ENCODE measurements at regions not wholly inside any gene's neighbourhood (a gene's known extent, or its start where the extent isn't known, plus 50 kb on each side); places are given as distances from the start of the nearest gene placed in this dataset.

GRCh38 chr10:23610626-23611307, 171.9 kb downstream of the OTUD1 start:
- H3K36me3 ChIP-seq = no peaks in the 10 kb centered on the region
- H3K4me1 ChIP-seq = peaks cover 0 to 4% (median 0%) of the 10 kb centered on the region in 4 donors
- no peak overlapping the region for H3K27ac ChIP-seq
- H3K9me3 ChIP-seq = no peaks in the 10 kb centered on the region
- 32 to 39% methylated on average over 4 of the region's 4 CpGs for WGBS, 2 donors
- H3K27me3 ChIP-seq = no peaks in the 10 kb centered on the region
- H3K4me3 ChIP-seq = no peak overlapping the region
- no peak for TF ChIP-seq POLR2A (IDR thresholded peaks at IDR 0.05)
- no peak for TF ChIP-seq EP300 (IDR thresholded peaks at IDR 0.05)
- no peak for TF ChIP-seq CTCF (IDR thresholded peaks at IDR 0.05)
- no peak for DNase-seq (ENCODE audit: low spot score in 2 of 2)

- no peaks in the 10 kb centered on the region for H3K9me3 ChIP-seq
- H3K27ac ChIP-seq = no peak overlapping the region
- H3K27me3 ChIP-seq = no peaks in the 10 kb centered on the region
- 60 to 64% methylated on average over 6 of the region's 6 CpGs for WGBS, 2 donors
- no peak overlapping the region for H3K4me3 ChIP-seq
- no peak for DNase-seq (ENCODE audit: low spot score in 2 of 2)
- TF ChIP-seq POLR2A (IDR thresholded peaks at IDR 0.05) (no peak), EP300 (IDR thresholded peaks at IDR 0.05) (no peak), CTCF (IDR thresholded peaks at IDR 0.05) (no peak)
- H3K36me3 ChIP-seq = no peaks in the 10 kb centered on the region
- peaks cover 0 to 4% (median 0%) of the 10 kb centered on the region in 4 donors for H3K4me1 ChIP-seq
Observed at GRCh38 chr10:23611308-23612029, 172.6 kb downstream of the OTUD1 start.

GRCh38 chr10:23613900-23614299, 175.0 kb downstream of the OTUD1 start:
- H3K27me3 ChIP-seq = no peaks in the 10 kb centered on the region
- TF ChIP-seq CTCF (IDR thresholded peaks at IDR 0.05) = no peak
- TF ChIP-seq EP300 (IDR thresholded peaks at IDR 0.05) = no peak
- TF ChIP-seq POLR2A (IDR thresholded peaks at IDR 0.05) = no peak
- no peak overlapping the region for H3K27ac ChIP-seq
- H3K4me3 ChIP-seq = no peak overlapping the region
- H3K9me3 ChIP-seq = no peaks in the 10 kb centered on the region
- peaks cover 0 to 4% (median 0%) of the 10 kb centered on the region in 4 donors for H3K4me1 ChIP-seq
- no peaks in the 10 kb centered on the region for H3K36me3 ChIP-seq
- 85 to 93% methylated on average over 2 of the region's 2 CpGs for WGBS, 2 donors
- DNase-seq (ENCODE audit: low spot score in 2 of 2) = no peak

- no peak for DNase-seq (ENCODE audit: low spot score in 2 of 2)
- no peaks in the 10 kb centered on the region for H3K36me3 ChIP-seq
- 70 to 78% methylated on average over 1 of the region's 1 CpG for WGBS, 2 donors
- no peak overlapping the region for H3K27ac ChIP-seq
- TF ChIP-seq CTCF (IDR thresholded peaks at IDR 0.05) = no peak
- TF ChIP-seq POLR2A (IDR thresholded peaks at IDR 0.05) = no peak
- H3K9me3 ChIP-seq = no peaks in the 10 kb centered on the region
- H3K4me3 ChIP-seq = no peak overlapping the region
- H3K4me1 ChIP-seq = peaks cover 0 to 4% (median 0%) of the 10 kb centered on the region in 4 donors
- no peaks in the 10 kb centered on the region for H3K27me3 ChIP-seq
Observed at GRCh38 chr10:23614483-23614882, 175.6 kb downstream of the OTUD1 start.

GRCh38 chr10:23630376-23630775, 191.5 kb downstream of the OTUD1 start:
- H3K27ac ChIP-seq = no peak overlapping the region
- DNase-seq (ENCODE audit: low spot score in 2 of 2) = no peak

More at GRCh38 chr10:23630376-23630775, 191.5 kb downstream of the OTUD1 start:
- Histone ChIP-seq H3K4me1 (no peaks in the 10 kb centered on the region), H3K27me3 (no peaks in the 10 kb centered on the region), H3K9me3 (peaks cover 0 to 14% (median 0%) of the 10 kb centered on the region in 4 donors), H3K4me3 (no peak overlapping the region), H3K36me3 (no peaks in the 10 kb centered on the region)
- TF ChIP-seq POLR2A (IDR thresholded peaks at IDR 0.05) (no peak), CTCF (IDR thresholded peaks at IDR 0.05) (no peak), EP300 (IDR thresholded peaks at IDR 0.05) (no peak)

All from tibial nerve (tissue), 4 donors.